CD14-positive monocyte (primary cell): ENCODE measurements at regions not wholly inside any gene's neighbourhood (a gene's known extent, or its start where the extent isn't known, plus 50 kb on each side); places are given as distances from the start of the nearest gene placed in this dataset.
A peak's percentile ranks its signal among the peaks of the same experiment; 100 is the strongest.

ENCODE experiments used
- DNase-seq, 3 donors: peaks; one replicate each; pipeline ENCODE4 v3.0.0-alpha.2; 2011 to 2022
- H2AFZ ChIP-seq: 2 replicates; pipeline ENCODE4 v1.6.0; 2012; ENCODE audit warnings: mild to moderate bottlenecking, low read depth, low read length, inconsistent platforms; ENCODE audit not compliant: insufficient read depth, poor library complexity, severe bottlenecking
- H3K27ac ChIP-seq, 2 donors: 1 replicate in 1 of 2; 2 replicates in 1 of 2; pipeline ENCODE4 v1.5.1; 2012 to 2013; ENCODE audit warnings: low read length in 2 of 2, control low read depth in 1 of 2, inconsistent platforms in 1 of 2, low read depth in 1 of 2, mild to moderate bottlenecking in 1 of 2
- H3K27me3 ChIP-seq, 2 donors: one replicate each; pipeline versions ENCODE4 v1.6.0 to v1.6.1; 2011 to 2013; ENCODE audit warnings: low read length in 2 of 2; ENCODE audit not compliant: control insufficient read depth in 2 of 2, insufficient read depth in 2 of 2
- H3K36me3 ChIP-seq, 2 donors: replicated peaks in 1 of 2; 1 replicate in 1 of 2; 2 replicates in 1 of 2; pipeline versions ENCODE4 v1.5.1 to v1.6.1; 2012 to 2013; ENCODE audit warnings: low read length in 2 of 2, control low read depth in 1 of 2, inconsistent platforms in 1 of 2, mild to moderate bottlenecking in 1 of 2; ENCODE audit not compliant: insufficient read depth in 2 of 2, control insufficient read depth in 1 of 2
- H3K4me1 ChIP-seq, 2 donors: 1 replicate in 1 of 2; 2 replicates in 1 of 2; pipeline versions ENCODE4 v1.5.1 to v1.6.1; 2012 to 2013; ENCODE audit warnings: low read length in 2 of 2, control low read depth in 1 of 2, inconsistent platforms in 1 of 2, mild to moderate bottlenecking in 1 of 2, moderate library complexity in 1 of 2; ENCODE audit not compliant: insufficient read depth in 2 of 2, control insufficient read depth in 1 of 2
- H3K4me2 ChIP-seq: replicated peaks from 2 replicates; pipeline ENCODE3; 2012; ENCODE audit warnings: low read length, moderate library complexity, mild to moderate bottlenecking; ENCODE audit not compliant: poor library complexity, severe bottlenecking; ENCODE audit errors: extremely low read depth
- H3K4me3 ChIP-seq, 3 experiments: fragments of 200-600 bp in 1 of 3; sonication (generic) in 1 of 3; replicated peaks in 1 of 3; 1 replicate in 2 of 3; 2 replicates in 1 of 3; pipeline ENCODE4 v1.5.1; 2011 to 2013; ENCODE audit warnings: low read length in 3 of 3, mild to moderate bottlenecking in 3 of 3, control low read depth in 2 of 3, low read depth in 2 of 3, inconsistent platforms in 1 of 3, moderate library complexity in 1 of 3
- H3K79me2 ChIP-seq: 2 replicates; pipeline ENCODE4 v1.6.0; 2012; ENCODE audit warnings: mild to moderate bottlenecking, control low read depth, inconsistent platforms, low read length, moderate library complexity; ENCODE audit not compliant: insufficient read depth
- H3K9ac ChIP-seq: 2 replicates; pipeline ENCODE4 v1.6.0; 2017; ENCODE audit warnings: low read length, mild to moderate bottlenecking; ENCODE audit not compliant: insufficient read depth, poor library complexity, severe bottlenecking
- H3K9me3 ChIP-seq, 2 donors: replicated peaks in 1 of 2; 1 replicate in 1 of 2; 2 replicates in 1 of 2; pipeline versions ENCODE4 v1.5.1 to v1.6.1; 2012 to 2013; ENCODE audit warnings: low read length in 2 of 2, control low read depth in 1 of 2; ENCODE audit not compliant: control insufficient read depth in 1 of 2, insufficient read depth in 1 of 2
- H4K20me1 ChIP-seq: 2 replicates; pipeline ENCODE4 v1.6.0; 2012; ENCODE audit warnings: mild to moderate bottlenecking, low read length, control low read depth, moderate library complexity; ENCODE audit not compliant: insufficient read depth
- H3K27ac Mint-ChIP-seq, 7 donors: one replicate each; pipeline ENCODE4 v1.8.0; 2020; ENCODE audit warnings: mild to moderate bottlenecking in 7 of 7, mixed read lengths in 7 of 7, moderate library complexity in 6 of 7, inconsistent platforms in 2 of 7
- H3K27me3 Mint-ChIP-seq, 3 donors: one replicate each; pipeline ENCODE4 v1.8.0; 2021 to 2022; ENCODE audit warnings: low read depth in 3 of 3, mild to moderate bottlenecking in 3 of 3, mixed read lengths in 3 of 3, moderate library complexity in 3 of 3, inconsistent platforms in 1 of 3
- H3K36me3 Mint-ChIP-seq, 2 donors: one replicate each; pipeline ENCODE4 v1.8.0; 2020; ENCODE audit warnings: mixed read lengths in 2 of 2, inconsistent platforms in 1 of 2, mild to moderate bottlenecking in 1 of 2
- H3K4me1 Mint-ChIP-seq: one replicate; pipeline ENCODE4 v1.8.0; 2020; ENCODE audit warnings: mild to moderate bottlenecking, mixed read lengths
- H3K4me3 Mint-ChIP-seq, 2 donors: one replicate each; pipeline ENCODE4 v1.8.0; 2020; ENCODE audit warnings: mild to moderate bottlenecking in 2 of 2, mixed read lengths in 2 of 2, moderate library complexity in 1 of 2
- H3K9me3 Mint-ChIP-seq, 7 donors: one replicate each; pipeline ENCODE4 v1.8.0; 2020 to 2022; ENCODE audit warnings: mixed read lengths in 7 of 7, mild to moderate bottlenecking in 6 of 7, moderate library complexity in 6 of 7, inconsistent platforms in 2 of 7
- CTCF ChIP-seq: fragments of 200-600 bp; IDR thresholded peaks from one replicate; pipeline ENCODE4 v1.8.0; 2022; ENCODE audit warnings: antibody characterized with exemption, mild to moderate bottlenecking
- WGBS: methylation state at CpG from one replicate; pipeline ENCODE4 v1.1.5; 2013; ENCODE audit warnings: missing lambda C conversion rate; ENCODE audit not compliant: insufficient coverage; 5-methylcytosine and 5-hydroxymethylcytosine counted together
- intact Hi-C, 2 donors: fragments of 100-400 bp; cut with micrococcal nuclease; formaldehyde crosslinking; loops; one replicate each; pipeline versions ENCODE4 v1.15.0 to v1.15.1; 2023

- no peaks in the 10 kb centered on the region for H3K27me3 ChIP-seq
- no peaks in the 10 kb centered on the region for H3K79me2 ChIP-seq
- H3K9ac ChIP-seq, result no peak overlapping the region
- Mint-ChIP-seq H3K27me3 (peaks cover 0 to 2% (median 0%) of the 10 kb centered on the region in 3 donors), H3K9me3 (peaks cover 0 to 7% (median 2%) of the 10 kb centered on the region in 7 donors), H3K4me1 (peaks cover 11% of the 10 kb centered on the region), H3K4me3 (peak overlapping the region; percentile 37 to 79), H3K36me3 (no peaks in the 10 kb centered on the region), H3K27ac (peak overlapping the region in 4 of 7 donors; percentile 34 to 79 (median 60))
- intact Hi-C loops, result no loop called here
- no peak overlapping the region for H2AFZ ChIP-seq
- no peak for TF ChIP-seq CTCF
- peak overlapping the region; percentile 24 for H3K4me2 ChIP-seq
- no peaks in the 10 kb centered on the region for H3K36me3 ChIP-seq
- no peaks in the 10 kb centered on the region for H4K20me1 ChIP-seq
- WGBS, result 23% methylated on average over 6 of the region's 13 CpGs
- peak overlapping the region in 1 of 2 donors; percentile 17 for H3K27ac ChIP-seq
- no peak overlapping the region for H3K4me3 ChIP-seq
- peaks cover 3 to 12% of the 10 kb centered on the region in 2 donors for H3K4me1 ChIP-seq
- peak; percentile 0 to 73 (median 17) for DNase-seq
- H3K9me3 ChIP-seq, result no peaks in the 10 kb centered on the region
These were observed 222.7 kb upstream of the SOX5 start for GRCh38 chr12:24172031-24172772.

- intact Hi-C loops, result no loop called here
- Histone ChIP-seq H3K4me2 (no peak overlapping the region), H3K27me3 (no peaks in the 10 kb centered on the region), H3K27ac (no peak overlapping the region), H3K4me3 (no peak overlapping the region), H3K9me3 (no peaks in the 10 kb centered on the region), H4K20me1 (no peaks in the 10 kb centered on the region), H3K9ac (no peak overlapping the region), H3K4me1 (no peaks in the 10 kb centered on the region), H2AFZ (no peak overlapping the region), H3K36me3 (no peaks in the 10 kb centered on the region), H3K79me2 (no peaks in the 10 kb centered on the region)
- no peaks in the 10 kb centered on the region for H3K4me1 Mint-ChIP-seq
- H3K4me3 Mint-ChIP-seq, result no peak overlapping the region
- no peaks in the 10 kb centered on the region for H3K36me3 Mint-ChIP-seq
- WGBS, result no CpG with 5 or more reads among the region's 2 CpGs
- H3K27me3 Mint-ChIP-seq, result no peaks in the 10 kb centered on the region
- H3K27ac Mint-ChIP-seq, result no peak overlapping the region
- TF ChIP-seq CTCF, result no peak
- H3K9me3 Mint-ChIP-seq, result peaks cover 0 to 1% (median 0%) of the 10 kb centered on the region in 7 donors
- no peak for DNase-seq
These were observed 205.6 kb upstream of the SOX5 start for GRCh38 chr12:24155042-24155441.
